ENCODE measurements at regions not wholly inside any gene's neighbourhood (a gene's known extent, or its start where the extent isn't known, plus 50 kb on each side); places are given as distances from the start of the nearest gene placed in this dataset.
"Not testable (repeated sequence)": the region's sequence is repeated elsewhere in the genome, so short reads cannot be mapped to it uniquely, and the experiment has no call there.

DNA sequence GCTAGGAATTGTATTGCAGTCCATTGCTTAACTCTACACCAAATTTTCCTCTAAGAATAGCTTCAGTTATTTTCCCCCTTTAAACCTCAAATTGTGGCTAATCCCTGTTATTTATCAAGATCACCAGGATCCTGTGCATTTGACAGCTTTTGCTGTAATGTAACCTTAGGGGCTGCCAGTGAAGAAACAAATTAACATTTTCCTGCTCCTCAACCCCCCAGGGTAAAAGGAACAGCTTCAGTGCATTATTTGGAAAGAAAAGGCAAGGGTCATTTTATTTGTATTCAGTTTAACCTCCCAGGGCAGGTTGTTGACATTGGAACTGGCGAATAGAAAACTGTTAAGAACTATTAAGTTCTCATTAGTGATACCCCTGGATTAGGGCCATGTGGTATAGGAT is 57.0 kb downstream of the PCDH20 start:
- DNase-seq = no peak

DNA sequence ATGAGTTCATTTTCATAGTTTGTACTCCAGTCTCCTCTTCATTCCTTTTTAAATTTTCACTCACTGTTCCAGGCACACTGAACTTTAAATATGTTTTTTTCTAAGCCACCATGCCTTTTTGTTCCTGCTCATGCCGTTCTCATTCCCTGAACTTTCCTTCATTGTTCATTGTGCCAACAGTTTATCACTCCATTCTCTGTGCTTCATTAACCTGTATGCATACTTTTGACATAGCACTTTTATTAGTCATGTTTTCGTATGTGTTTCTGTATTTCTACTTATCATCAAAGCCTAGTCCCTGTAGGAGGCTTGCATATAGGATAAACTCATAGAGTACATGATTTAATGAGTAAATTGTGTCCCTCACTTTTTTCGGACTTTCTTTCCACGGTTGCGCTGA is 65.3 kb downstream of the PCDH20 start:
- no peak for DNase-seq

DNA sequence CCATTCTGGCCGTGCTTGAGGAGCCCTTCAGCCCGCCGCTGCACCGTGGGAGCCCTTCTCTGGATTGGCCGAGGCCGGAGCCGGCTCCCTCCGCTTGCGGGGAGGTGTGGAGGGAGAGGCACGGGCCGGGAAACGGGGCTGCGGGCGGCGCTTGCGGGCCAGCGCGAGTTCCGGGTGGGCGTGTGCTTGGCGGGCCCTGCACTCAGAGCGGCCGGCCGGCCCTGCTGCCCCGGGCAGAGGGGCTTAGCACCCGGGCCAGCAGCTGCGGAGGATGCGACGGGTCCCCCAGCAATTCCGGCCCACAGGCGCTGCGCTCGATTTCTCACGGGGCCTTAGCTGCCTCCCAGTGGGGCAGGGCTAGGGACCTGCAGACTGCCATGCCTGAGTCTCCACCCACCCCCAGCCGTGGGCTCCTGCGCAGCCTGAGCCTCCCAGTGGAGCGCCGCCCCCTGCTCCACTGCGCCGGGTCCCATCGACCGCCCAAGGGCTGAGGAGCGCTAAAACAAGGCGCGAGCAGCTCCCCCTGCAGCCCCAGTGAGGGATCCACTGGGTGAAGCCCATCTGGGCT is 76.5 kb downstream of the PCDH20 start:
- DNase-seq = no peak

DNA sequence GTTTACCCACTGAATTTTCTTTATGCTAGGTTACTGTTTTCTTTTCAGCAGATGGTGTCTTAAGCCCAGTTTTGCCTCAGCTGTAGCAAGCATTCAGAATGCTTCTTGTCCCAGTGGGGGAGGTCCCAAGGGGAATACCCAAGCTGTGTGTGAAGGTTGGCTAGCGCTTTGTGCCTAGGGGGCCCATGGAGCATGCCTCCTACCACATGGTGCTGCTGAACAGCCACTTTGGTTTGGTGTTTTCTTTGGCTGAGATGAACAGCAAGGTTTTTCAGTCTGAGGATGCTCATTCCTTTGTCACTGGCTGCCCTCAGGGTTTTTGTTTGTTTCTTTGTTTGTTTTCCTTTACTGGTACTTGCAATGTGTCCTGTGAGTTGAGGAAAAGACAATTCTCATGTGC is 99.0 kb downstream of the PCDH20 start:
- DNase-seq = no peak

DNA sequence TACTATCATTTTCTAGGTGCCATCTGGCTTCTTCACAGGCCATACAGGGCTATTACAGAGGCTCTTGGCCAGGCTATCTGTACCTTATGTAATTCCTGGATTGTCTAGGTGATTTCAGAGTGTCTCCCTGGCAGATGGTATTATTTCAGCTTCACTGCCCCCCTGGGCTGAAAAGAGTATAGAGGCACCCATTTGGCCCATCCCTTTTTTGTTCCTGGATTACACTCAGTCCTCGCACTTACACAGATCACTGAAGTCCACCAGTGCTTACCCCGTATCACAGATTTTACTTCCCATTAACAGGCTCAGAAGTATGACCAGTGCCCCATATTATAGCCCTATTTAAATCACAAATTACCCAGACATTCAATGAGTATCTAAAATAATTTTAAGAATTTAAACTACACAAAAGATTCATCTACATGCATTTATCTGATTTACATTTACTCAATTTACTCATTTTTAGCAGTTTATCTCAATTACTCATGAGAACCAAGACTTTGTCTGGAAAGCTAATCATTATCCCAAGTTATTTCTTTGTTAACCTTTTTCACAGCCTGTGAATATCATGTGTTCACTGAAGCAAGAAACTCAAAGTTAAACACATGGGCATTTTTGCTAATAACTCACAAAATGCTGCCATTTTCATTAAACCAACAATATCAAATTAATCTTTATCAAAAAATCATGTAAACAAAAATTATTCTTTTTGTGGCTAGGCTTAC is 121.0 kb downstream of the PCDH20 start:
- no peak for DNase-seq

DNA sequence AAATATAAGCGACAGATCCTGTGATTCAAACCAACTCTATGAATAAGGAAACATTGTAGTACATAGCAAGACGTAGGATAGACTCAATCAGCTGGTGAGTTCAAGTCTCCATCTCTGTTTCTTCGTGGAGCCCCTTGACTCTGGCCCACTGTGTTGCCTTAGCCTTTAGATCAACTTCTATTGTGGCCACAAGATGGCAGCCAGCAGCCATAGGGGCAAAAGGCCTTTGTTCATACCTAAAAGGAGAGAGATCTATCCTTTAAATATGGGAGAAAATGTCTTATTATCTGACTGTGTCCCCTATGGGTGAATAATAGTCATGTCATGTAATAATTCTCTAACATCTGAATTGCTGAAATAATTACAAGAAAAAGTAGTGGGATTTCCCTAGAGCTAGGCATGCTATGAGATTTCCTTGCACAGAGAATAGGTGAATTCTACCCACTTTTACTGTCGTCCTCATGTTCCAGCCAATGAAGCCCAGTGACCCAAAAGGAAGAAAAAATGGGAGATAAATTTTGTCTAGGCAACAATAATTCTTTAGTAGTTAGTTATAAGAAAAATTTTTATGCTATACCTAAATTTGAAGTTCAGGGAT is 129.4 kb downstream of the PCDH20 start:
- DNase-seq = peak; percentile 11

DNA sequence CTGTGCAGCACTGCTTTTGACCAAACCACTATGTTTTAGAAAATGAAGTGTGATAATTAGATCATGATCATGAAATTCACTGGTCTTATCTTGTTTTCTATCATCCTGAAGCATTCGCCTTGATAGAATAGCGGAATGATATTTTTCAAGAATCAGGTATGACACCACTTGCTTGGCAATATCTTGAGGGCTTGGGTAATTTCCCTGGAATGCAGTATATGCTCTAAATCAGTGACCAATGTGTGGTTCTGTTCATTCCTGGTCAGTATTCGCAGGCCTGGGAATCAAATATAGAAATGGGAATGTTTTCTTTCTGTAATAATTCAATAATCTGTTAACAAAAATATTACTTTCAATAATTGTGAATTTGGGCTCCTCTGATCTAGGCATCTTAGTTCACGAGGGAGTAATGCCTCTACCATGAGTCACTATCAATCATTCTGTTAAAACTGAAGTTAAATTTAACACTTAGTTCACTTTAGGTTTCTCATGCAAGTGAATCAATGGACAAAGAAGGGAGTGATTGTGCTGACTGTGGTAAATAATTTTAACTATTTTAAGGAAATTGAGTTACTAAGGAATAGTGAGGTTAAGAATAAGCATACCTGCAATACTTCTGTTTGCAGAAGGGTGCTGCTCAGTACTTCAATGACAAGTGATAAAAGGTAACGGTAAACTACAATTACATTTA is 137.9 kb downstream of the PCDH20 start:
- no peak for DNase-seq

DNA sequence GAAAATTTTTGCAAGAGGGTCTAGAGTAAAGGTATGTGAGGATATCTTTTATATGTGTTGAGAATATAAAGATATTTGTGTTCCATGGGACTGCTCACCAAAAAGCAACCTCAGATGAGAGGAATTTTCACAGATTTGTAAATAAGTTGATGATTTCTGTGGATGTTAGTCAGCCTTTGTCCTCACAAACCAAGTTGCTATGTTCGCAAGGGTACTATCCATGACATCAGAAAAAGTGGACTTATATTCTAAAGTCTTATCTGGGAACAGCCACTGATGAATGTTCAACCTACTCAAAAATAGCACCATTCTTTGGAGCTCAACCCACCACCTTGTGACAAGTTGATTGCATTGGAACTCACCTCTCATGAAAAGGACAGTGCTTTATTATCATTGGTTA is 138.6 kb downstream of the PCDH20 start:
- DNase-seq = no peak

DNA sequence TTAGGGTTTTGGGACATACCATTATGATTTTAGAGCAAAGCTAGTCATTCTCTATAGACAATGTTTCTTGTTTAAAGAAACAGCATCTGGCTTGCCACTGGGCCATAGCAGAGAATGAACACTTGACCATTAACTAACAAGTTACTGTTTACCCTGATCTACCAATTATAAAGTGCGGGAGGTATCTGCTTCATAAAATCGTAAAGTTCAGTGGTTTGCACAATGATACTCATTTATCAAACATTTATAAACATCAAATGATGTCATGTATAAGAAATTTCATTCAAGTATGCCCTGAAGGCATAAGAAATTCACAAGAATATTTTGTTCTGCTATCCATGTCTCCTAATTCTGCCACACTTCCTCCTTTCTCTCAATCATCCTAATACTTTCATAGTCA is 139.2 kb downstream of the PCDH20 start:
- no peak for DNase-seq

DNA sequence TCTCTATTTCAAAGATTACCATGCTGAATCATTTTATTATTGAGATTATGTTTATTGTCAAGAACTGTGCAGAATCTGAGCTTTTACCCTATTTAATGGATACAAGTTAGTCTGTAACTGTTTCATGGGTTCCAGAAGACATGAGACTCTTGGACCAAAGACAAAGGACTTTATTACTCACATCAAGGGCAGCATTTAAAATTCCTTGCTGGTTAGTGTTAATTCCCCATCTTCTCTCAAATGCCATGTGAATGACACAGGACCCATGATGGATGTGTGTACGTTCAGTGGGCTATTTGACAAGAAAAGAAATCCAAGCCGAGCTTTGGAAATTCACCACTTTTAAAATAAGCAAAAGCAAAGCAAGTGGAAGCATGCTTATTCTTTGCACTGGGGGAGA is 139.9 kb downstream of the PCDH20 start:
- DNase-seq = no peak

DNA sequence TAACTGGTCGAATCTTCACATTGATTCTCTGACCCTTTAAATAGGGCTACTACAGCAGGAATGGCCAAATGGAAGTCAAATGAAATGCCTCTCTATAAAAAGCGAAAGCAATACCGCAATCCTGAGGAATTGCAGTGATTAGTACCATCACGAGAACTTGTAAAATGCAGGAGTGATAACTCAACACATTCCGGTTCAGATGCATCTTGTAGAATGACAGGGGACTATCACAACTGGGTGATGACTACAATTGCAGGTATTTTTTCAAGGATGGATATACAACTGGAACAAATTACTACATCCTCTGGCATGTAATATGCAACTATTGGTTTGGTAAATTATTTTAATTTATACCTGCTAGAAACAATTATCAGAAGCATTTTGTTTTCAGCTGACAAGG is 140.4 kb downstream of the PCDH20 start:
- no peak for DNase-seq

DNA sequence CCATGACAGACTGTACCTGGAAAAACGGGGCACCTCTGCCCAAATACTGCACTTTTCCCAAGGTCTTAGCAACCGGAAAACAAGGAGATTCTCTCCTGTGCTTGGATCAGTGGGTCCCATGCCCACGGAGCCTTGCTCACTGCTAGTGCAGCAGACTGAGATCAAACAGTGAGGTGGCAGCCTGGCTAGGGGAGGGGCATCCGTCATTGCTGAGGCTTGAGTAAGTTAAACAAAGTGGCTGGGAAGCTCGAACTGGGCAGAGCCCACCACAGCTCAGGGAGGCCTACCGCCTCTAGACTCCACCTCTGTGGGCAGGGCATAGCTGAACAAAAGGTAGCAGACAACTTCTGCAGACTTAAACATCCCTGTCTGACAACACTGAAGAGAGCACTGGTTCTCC is 148.8 kb downstream of the PCDH20 start:
- DNase-seq = not testable (repeated sequence)

DNA sequence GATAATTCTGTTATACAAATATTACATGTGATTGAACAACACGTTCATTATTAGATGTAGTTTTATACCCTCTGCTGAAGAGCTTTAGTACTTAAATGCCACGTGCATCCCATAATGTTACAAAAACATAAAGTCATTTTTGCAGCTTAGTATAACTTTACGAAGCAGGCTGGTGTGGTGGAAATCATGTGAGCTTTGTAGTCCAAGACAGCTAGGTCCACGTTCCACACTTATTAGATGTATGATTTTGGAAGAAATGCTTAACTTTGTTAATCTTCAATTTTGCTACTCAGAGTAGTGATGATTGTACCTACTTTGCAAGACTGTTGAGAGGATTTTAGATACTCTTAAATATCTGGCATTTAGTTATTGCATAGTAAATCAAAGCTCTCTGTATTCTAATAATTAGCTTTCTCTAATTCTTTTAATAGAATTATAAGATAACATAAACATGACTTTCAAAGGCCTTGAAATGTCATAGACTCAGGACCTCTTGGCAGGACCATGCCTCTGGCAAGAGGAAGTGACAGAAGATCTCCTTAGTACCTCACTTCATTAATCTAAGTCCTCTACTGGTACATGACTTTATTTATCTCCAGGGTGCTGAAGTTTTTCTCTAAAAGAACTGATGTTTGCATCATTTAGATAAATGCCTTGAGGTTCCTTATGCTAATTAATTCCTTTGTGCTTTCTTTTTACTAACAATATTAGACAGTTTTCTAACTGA is 153.7 kb downstream of the PCDH20 start:
- DNase-seq = no peak

DNA sequence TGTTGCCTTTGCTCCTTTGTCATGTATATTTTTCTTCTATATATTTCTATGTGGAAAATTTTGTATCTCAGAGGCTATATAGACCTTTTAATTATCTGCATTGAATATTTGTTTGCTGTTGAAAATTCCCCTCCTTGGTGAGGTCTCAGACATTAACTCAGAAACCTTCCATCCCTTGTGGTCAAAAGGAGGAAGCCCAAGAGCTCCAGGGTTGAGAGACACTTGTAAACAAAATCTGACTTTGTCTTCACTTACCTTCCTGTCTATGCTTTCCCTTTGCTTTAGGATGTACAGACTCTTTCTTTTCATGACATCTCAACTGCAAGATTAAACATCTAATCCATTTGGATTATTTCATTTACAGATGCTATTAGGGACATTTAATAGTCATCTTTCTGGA is 157.5 kb downstream of the PCDH20 start:
- DNase-seq = no peak

DNA sequence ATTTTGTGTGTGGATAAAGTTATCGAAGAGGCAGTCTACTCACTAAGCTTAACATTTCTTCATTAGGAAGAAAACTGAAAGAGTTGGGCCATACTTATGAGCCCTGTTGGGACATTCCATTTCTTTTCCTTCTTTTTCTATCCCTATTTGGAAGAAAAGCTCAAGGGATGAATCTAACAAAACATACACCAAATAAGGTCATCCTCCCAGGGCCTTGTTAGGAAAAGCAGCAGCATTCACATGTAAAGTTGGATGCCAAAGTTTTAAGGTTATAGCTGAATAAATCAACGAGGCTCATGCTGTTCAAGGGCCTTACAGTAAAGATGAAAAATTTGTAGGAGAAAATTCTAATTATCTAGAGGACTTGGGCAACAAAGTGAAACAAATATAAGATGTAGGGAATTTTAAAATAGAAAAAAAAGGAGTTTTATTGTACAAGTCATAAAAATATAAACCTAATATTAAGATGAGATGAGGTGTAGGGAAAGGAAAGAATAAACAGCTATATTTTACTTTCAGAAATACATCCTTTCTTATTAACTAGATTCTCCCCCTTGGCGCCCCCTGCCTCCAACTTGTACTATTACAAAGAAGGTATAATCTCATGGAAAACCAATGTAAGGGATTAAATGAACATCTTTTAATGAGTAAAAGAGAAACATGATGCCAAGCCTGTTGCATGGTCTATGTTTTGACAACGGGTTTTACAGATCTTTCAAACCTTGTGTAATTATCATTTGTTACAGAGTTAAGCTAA is 160.4 kb downstream of the PCDH20 start:
- DNase-seq = no peak

DNA sequence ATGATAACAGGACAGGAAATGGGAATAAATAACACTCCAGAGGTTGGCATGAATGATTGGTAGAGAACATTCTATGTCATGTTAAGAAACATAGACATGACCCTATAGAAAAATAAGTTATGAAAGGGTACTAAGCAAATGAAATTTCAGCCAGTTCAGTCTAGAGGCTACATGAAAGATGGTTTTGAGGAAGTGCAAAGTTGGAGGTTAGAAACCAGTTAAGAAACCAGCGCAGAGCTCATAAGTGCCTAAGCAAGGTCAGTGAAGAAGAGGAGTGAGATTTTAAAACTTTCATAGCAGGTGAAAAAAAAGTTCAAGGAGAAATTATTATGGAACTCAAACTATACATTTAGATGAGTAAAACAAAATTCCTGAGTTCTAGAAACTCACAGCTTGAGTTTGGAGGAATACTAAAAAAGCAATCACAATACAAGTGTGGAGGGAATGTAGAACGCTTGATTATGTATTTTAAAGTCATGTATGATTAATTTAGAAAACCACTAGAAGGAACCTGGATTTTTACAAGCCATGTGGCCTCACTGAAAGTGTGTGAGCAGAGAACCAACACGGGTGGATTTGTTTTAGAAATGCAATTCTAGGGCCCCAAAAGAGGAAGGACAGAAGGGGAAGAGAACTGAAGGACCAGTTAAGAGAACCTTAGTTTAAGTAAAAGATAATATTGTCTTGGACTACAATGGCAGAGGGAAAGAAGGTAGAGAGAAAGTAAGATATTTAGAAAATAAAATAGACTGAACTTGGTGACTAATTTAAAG is 162.4 kb downstream of the PCDH20 start:
- no peak for DNase-seq

DNA sequence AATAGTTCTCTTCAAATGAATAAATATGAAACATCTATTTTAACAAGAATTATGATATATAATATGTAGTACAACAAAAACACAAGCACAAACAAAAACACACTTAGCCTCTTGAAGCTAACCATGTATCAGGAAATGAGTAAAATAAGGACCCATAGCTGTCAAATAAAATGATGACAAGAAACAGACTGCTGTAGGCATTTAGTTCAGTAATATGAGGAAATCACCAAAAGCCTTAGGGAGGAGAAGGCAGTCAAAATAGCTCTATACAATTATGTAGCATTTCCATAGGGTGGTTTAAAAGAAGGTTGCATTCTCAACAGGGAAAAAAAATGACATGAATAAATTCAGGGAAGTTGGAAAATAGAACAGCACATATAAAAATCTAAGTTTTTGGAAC is 163.4 kb downstream of the PCDH20 start:
- DNase-seq = no peak

DNA sequence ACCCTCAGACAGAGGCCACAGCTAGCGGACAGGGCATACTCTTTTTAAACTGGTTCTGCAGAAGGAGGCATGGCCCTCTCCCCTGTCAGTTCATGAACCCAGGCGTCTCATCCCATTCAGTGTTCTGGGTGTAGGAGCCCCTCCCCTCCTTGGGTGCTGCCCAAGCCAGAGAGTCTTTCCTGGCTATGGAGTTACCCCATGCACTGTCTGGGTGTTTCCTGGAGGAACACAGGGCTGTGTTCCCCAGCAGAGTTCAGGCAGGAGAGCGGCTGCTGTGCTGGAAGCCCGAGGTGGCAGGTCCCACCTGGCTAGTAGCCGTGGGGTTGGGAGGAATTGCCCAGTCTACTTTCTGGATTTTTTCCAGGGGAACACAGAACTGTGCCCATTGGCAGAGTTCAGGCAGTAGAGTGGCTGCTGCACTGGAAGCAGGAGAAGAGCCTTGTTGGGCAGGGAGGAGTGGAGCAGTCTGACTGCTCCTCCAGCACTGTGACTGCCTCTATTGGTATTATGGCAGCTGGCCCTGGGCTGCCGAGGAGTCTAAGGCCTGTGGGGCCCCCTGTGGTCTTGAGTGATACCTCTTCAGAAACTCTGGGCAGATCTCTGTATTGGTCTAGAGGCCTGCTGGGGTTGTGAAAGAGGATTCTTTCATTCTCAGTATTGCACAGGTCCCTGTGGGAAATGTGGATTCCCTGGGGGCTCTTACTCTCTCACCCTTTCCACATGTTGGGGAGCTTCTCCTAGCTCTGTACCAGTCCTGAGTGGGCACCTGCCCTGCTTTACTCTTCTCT is 168.3 kb downstream of the PCDH20 start:
- no peak for DNase-seq

DNA sequence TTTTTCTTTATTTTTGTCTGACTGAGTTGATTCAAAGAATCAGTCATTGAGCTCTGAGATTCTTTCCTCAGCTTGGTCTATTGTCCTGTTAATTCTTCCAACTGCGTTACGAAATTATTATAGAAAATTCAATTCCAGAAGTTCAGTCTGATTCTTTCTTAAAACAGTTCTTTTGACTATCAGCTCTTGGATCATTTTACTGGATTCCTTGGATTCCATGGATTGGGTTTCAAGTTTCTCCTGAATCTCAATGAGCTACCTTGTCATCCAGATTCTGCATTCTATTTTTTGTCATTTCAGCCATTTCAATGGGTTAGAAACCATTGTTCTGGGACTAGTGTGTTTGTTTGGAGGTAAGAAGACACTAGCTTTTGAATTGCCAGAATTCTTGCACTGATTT is 169.3 kb downstream of the PCDH20 start:
- DNase-seq = no peak

DNA sequence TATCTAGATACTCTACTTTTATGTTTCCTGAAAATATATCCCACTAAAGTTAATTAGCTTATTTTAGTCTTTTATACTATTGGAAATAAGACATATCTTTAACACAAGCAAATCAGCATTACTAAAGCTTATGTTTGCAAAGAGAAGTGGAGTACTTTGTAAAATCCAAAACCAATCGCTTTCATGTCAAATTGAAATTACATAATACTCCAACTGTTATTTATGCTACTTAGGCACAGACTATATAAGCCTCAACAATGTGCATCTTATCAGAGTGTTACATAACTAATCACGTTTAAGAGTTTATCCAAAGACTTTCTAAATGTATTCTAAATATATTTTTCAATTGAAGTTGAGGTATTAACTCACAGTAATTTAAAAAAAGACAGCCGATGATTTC is 200.0 kb downstream of the PCDH20 start:
- DNase-seq = no peak

DNA sequence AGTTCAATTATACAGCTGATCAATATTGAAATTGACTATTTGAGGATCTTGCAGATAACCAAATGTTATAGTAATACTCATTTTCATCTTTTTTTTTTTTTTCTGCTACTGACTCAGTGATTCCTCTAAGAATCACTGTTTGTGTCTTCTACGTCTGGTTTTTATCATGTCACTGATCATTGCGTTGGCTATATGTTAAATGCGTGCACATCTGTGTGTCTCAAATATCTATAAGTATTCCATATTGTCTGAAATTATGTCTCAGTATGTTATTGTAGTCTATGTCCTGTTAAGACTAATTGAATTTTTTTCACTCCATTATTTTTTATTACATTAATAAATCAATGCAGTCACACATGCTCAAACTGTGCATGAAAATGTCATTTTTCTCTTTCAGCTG is 200.5 kb downstream of the PCDH20 start:
- no peak for DNase-seq
